ENCODE measurements at regions not wholly inside any gene's neighbourhood (a gene's known extent, or its start where the extent isn't known, plus 50 kb on each side); places are given as distances from the start of the nearest gene placed in this dataset.
"Not testable (repeated sequence)": the region's sequence is repeated elsewhere in the genome, so short reads cannot be mapped to it uniquely, and the experiment has no call there.

GRCh38 chr5:1635477-1635876 lies 111.7 kb upstream of the LPCAT1 start:
- TF ChIP-seq ZFP36L1 (CRISPR knock-in tag; IDR thresholded peaks at IDR 0.05); HNRNPK (IDR thresholded peaks at IDR 0.05; ENCODE audit: low read depth, low read length, poor library complexity, severe bottlenecking); BCL6 (CRISPR knock-in tag; IDR thresholded peaks at IDR 0.05); ZNF232 (CRISPR knock-in tag; IDR thresholded peaks at IDR 0.05; ENCODE audit: borderline replicate concordance); ZNF280D (CRISPR knock-in tag; IDR thresholded peaks at IDR 0.05): not testable (repeated sequence)

All from HepG2 (cell line).